Panc1 (cell line): ENCODE measurements at regions not wholly inside any gene's neighbourhood (a gene's known extent, or its start where the extent isn't known, plus 50 kb on each side); places are given as distances from the start of the nearest gene placed in this dataset.

Experiments
- ATAC-seq: fragments of 200-7000 bp; cut with Tn5 transposase; 2 replicates; pipeline ENCODE4 v1.9.1; 2020; ENCODE audit warnings: mild to moderate bottlenecking, moderate library complexity
- BruUV-seq: library from RNA; stranded (reverse); fragments of 400-500 nt; replicated peaks from 2 replicates; lab custom pipeline; 2021; lab: Mats Ljungman, UMichigan
- CTCF ChIA-PET: fragments of 300-600 bp; sonication (Branson Sonifier 250); formaldehyde crosslinking; loops from one replicate; lab custom pipeline; 2022; ENCODE audit warnings: antibody characterized with exemption; lab: Charles Lee
- POLR2A ChIA-PET: fragments of 300-600 bp; sonication (Branson Sonifier 250); formaldehyde crosslinking; loops from one replicate; lab custom pipeline; 2022; ENCODE audit warnings: antibody characterized with exemption; lab: Charles Lee
- DNase-seq: peaks from one replicate; pipeline ENCODE4 v3.0.0-alpha.2; 2010; ENCODE audit warnings: low read depth, low spot score
- H3K27ac ChIP-seq: 2 replicates; pipeline ENCODE4 v1.5.1; 2011; ENCODE audit warnings: mild to moderate bottlenecking, low read length, inconsistent platforms
- H3K27me3 ChIP-seq: fragments of 200-500 bp; sonication (Bioruptor generic); 2 replicates; pipeline ENCODE4 v1.6.0; 2014; ENCODE audit warnings: low read length, inconsistent platforms; ENCODE audit not compliant: control insufficient read depth, insufficient read depth
- H3K36me3 ChIP-seq: fragments of 200-500 bp; sonication (Bioruptor generic); 2 replicates; pipeline ENCODE4 v1.5.1; 2014; ENCODE audit warnings: inconsistent platforms, mild to moderate bottlenecking, low read length, moderate library complexity; ENCODE audit not compliant: control insufficient read depth, insufficient read depth
- H3K4me1 ChIP-seq: 2 replicates; pipeline ENCODE4 v1.5.1; 2011; ENCODE audit warnings: inconsistent platforms, mild to moderate bottlenecking, low read length, moderate library complexity; ENCODE audit not compliant: control insufficient read depth, insufficient read depth
- H3K4me3 ChIP-seq, 2 experiments: 2 replicates each; pipeline ENCODE4 v1.5.1; 2011 to 2012; ENCODE audit warnings: low read depth in 2 of 2, low read length in 2 of 2, mild to moderate bottlenecking in 2 of 2, inconsistent platforms in 1 of 2, moderate library complexity in 1 of 2
- H3K9me3 ChIP-seq: fragments of 200-500 bp; sonication (Bioruptor generic); 2 replicates; pipeline ENCODE4 v1.5.1; 2014; ENCODE audit warnings: low read depth, mild to moderate bottlenecking, inconsistent platforms, low read length, moderate library complexity; ENCODE audit not compliant: control insufficient read depth, insufficient read depth
- POLR2AphosphoS5 ChIP-seq: IDR thresholded peaks from 2 replicates; pipeline ENCODE4 v1.6.1; 2012; ENCODE audit warnings: mild to moderate bottlenecking, low read depth, low read length, moderate library complexity
- SIN3A ChIP-seq: IDR thresholded peaks from 2 replicates; pipeline ENCODE4 v1.6.1; 2012; ENCODE audit warnings: low read depth, mild to moderate bottlenecking, low read length, moderate library complexity, borderline replicate concordance; ENCODE audit not compliant: insufficient read depth
- TCF7L2 ChIP-seq: IDR thresholded peaks from 2 replicates; pipeline ENCODE4 v1.6.1; 2011; ENCODE audit warnings: mild to moderate bottlenecking, low read depth, low read length, inconsistent platforms
- in situ Hi-C: cut with HindIII; loops from 2 replicates; pipeline ENCODE4 v1.10.0; 2016; ENCODE audit warnings: low sequenced_read_pairs, low pct_unique_long_range_greater_than_20kb
- intact Hi-C: fragments of 100-400 bp; cut with micrococcal nuclease; formaldehyde crosslinking; loops from one replicate; pipeline ENCODE4 v1.10.0; 2022; ENCODE audit not compliant: unreplicated experiment
- TF ChIP-seq, protein P1 (sequence below): fragments of 450-650 bp; IDR thresholded peaks from 2 replicates; pipeline ENCODE4 v1.5.1; 2017; ENCODE audit warnings: mild to moderate bottlenecking
- TF ChIP-seq, protein P2 (sequence below), 2 experiments: IDR thresholded peaks; 2 replicates each; pipeline ENCODE4 v1.6.1; 2011 to 2012; ENCODE audit warnings: low read depth in 2 of 2, control low read depth in 1 of 2, low read length in 1 of 2, mild to moderate bottlenecking in 1 of 2, moderate library complexity in 1 of 2; ENCODE audit not compliant: insufficient read depth in 1 of 2

DNA sequence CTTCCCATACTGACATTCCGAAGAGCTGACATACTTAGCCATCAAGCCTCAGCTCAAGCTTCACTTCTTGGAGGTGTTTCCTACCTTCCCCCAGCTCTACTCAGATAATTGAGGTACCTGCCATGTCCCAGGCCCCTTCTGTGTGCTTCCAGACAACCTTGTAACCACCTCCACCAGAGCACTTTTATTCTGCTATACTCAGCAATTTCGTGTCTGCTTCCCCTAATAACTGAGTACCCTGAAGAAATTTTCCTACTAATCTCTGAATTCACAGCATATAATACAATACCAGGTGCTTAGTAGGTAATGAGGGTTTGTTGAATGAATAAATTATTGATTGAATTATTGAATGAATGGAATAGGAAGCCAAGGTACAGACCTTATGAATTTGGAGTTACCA lies 605.5 kb downstream of the MID1IP1 start:
- TF ChIP-seq SIN3A: no peak
- no peak for TF ChIP-seq POLR2AphosphoS5
- TF ChIP-seq, protein P1, sequence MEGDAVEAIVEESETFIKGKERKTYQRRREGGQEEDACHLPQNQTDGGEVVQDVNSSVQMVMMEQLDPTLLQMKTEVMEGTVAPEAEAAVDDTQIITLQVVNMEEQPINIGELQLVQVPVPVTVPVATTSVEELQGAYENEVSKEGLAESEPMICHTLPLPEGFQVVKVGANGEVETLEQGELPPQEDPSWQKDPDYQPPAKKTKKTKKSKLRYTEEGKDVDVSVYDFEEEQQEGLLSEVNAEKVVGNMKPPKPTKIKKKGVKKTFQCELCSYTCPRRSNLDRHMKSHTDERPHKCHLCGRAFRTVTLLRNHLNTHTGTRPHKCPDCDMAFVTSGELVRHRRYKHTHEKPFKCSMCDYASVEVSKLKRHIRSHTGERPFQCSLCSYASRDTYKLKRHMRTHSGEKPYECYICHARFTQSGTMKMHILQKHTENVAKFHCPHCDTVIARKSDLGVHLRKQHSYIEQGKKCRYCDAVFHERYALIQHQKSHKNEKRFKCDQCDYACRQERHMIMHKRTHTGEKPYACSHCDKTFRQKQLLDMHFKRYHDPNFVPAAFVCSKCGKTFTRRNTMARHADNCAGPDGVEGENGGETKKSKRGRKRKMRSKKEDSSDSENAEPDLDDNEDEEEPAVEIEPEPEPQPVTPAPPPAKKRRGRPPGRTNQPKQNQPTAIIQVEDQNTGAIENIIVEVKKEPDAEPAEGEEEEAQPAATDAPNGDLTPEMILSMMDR: no peak
- no peak for TF ChIP-seq TCF7L2
- TF ChIP-seq, protein P2, sequence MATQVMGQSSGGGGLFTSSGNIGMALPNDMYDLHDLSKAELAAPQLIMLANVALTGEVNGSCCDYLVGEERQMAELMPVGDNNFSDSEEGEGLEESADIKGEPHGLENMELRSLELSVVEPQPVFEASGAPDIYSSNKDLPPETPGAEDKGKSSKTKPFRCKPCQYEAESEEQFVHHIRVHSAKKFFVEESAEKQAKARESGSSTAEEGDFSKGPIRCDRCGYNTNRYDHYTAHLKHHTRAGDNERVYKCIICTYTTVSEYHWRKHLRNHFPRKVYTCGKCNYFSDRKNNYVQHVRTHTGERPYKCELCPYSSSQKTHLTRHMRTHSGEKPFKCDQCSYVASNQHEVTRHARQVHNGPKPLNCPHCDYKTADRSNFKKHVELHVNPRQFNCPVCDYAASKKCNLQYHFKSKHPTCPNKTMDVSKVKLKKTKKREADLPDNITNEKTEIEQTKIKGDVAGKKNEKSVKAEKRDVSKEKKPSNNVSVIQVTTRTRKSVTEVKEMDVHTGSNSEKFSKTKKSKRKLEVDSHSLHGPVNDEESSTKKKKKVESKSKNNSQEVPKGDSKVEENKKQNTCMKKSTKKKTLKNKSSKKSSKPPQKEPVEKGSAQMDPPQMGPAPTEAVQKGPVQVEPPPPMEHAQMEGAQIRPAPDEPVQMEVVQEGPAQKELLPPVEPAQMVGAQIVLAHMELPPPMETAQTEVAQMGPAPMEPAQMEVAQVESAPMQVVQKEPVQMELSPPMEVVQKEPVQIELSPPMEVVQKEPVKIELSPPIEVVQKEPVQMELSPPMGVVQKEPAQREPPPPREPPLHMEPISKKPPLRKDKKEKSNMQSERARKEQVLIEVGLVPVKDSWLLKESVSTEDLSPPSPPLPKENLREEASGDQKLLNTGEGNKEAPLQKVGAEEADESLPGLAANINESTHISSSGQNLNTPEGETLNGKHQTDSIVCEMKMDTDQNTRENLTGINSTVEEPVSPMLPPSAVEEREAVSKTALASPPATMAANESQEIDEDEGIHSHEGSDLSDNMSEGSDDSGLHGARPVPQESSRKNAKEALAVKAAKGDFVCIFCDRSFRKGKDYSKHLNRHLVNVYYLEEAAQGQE (IDR thresholded peaks at IDR 0.05; ENCODE audit: insufficient read depth in 1 of 2, low read depth in 2 of 2, low read length in 1 of 2): no peak
- ATAC-seq: no peak
- DNase-seq: no peak
- intact Hi-C loops (no loop called here), in situ Hi-C loops (no loop called here)
- POLR2A ChIA-PET: no interaction called here
- H3K27me3 ChIP-seq: no peaks in the 10 kb centered on the region
- no peaks in the 10 kb centered on the region for H3K36me3 ChIP-seq
- no peaks in the 10 kb centered on the region for H3K9me3 ChIP-seq
- BruUV-seq: no TSS peak
- no peak overlapping the region for H3K27ac ChIP-seq
- CTCF ChIA-PET: no interaction called here
- H3K4me1 ChIP-seq: no peaks in the 10 kb centered on the region
- no peak overlapping the region for H3K4me3 ChIP-seq

DNA sequence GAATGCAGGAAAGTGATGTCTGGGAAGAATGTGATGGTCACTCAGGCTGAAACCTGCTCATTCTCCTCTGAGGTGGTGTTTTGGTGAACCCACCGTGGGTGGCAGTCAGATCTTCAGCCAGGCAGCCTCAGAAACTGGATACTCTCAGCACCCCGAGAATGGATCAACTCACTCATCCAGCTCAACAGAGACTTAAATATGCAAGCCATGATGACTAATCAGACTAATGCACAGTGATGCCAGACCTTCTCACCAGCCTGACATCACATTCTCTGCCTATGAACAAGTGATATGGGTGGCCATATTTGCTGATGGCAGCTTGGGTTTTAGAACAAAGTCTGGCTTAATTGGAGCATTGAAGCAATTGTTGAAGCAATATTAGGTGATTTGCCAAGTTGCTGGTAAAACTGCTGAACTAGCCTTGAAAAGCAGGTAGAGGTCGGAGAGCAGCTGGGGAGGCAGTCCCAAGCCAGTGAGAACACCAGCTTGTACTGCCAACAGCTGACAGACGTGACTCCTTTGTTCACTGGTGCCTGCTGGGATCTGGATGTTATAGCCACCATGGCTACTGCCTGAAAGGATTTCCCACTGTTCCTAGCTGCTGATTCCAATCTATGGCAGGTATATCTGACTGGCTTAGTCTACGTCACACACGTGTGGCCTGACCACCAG lies 608.1 kb downstream of the MID1IP1 start:
- ChIA-PET POLR2A (no interaction called here), CTCF (no interaction called here)
- Histone ChIP-seq H3K27me3 (no peaks in the 10 kb centered on the region), H3K36me3 (no peaks in the 10 kb centered on the region), H3K4me1 (no peaks in the 10 kb centered on the region), H3K9me3 (no peaks in the 10 kb centered on the region), H3K4me3 (no peak overlapping the region), H3K27ac (no peak overlapping the region)
- intact Hi-C loops: no loop called here
- in situ Hi-C loops: no loop called here
- TF ChIP-seq TCF7L2 (no peak), SIN3A (no peak), POLR2AphosphoS5 (no peak)
- TF ChIP-seq, protein P2 (IDR thresholded peaks at IDR 0.05; ENCODE audit: insufficient read depth in 1 of 2, low read depth in 2 of 2, low read length in 1 of 2): no peak
- TF ChIP-seq, protein P1: no peak
- no peak for ATAC-seq
- no TSS peak for BruUV-seq
- no peak for DNase-seq
